COLO829 (cell line): ENCODE measurements at regions not wholly inside any gene's neighbourhood (a gene's known extent, or its start where the extent isn't known, plus 50 kb on each side); places are given as distances from the start of the nearest gene placed in this dataset.

Experiments used
- DNase-seq: peaks from one replicate; pipeline ENCODE4 v3.0.0; 2012; ENCODE audit warnings: low spot score

DNA sequence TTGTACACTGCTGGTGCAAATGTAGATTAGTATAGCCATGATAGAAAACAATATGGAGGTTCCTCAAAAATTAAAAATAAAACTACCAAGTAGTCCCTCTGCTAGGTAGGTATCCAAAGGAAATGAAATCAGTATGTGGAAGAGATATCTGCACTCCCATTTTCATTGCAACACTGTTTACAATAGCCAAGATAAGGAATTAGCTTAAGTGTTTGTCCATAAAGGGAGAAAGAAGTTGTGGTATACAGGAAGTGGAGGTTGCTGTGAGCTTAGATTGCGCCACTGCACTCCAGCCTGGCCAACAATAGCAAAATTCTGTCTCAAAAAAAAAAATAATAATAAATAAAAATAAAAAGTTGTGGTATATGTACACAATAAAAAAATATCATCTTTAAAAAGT is 325.0 kb upstream of the EMCN start:
- no peak for DNase-seq

DNA sequence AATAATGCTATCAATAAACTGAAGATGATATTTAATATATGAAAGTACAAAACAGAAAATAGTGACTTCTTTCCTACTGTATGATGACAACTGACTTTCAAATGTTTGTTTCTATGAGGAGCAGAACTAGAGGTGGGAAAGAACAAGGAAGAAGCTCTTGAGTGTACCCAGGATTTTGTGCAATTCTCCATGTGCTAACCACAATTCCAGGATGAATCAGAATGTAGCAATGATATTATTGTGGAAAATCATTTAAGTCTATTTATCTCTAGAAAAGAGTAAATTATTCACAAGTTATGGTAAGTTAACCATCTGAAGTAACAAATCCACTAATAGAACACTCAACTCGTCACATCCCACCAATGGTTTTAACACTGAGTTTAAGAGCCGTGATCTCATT is 324.1 kb upstream of the EMCN start:
- DNase-seq, result no peak

GRCh38 chr4:100839712-100840111 is 321.9 kb upstream of the EMCN start:
- DNase-seq, result no peak

DNA sequence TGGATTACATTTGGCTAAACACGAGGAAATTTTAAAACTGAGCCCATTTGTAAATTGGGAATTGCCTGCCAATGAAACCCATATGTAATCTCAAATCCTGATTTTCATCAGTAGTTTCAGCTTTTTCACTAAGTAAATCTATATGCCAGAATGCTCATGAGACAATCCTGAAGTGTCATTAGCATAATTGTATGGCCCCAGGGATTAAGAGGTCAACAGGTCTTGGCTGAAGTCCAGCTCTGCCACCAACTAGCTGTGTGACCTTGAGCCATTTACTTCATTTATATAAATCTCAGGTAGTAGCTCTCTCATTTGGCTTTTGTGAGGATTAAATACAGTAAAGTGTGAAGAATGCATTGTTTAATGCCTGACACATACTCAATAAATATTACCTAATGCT is 320.5 kb upstream of the EMCN start:
- no peak for DNase-seq

DNA sequence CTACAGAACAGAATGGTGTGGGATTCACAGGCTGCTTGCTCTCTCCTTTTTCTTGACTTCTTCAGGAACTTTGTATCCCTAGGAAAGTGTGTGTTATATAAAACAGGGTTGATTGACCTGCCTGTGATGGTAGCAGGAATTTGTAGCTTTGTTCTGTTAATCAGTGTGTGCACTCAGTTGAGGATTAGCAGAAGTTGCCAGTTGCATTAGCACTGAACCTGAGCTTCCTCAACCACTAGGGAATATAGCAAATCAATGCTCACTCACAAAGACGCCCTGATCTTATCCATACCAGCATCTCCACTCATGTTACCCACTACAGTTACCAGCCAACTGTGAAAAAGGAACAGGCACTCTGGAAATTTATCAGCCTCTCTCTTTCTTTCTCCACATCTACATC is 319.1 kb upstream of the EMCN start:
- DNase-seq, result no peak

DNA sequence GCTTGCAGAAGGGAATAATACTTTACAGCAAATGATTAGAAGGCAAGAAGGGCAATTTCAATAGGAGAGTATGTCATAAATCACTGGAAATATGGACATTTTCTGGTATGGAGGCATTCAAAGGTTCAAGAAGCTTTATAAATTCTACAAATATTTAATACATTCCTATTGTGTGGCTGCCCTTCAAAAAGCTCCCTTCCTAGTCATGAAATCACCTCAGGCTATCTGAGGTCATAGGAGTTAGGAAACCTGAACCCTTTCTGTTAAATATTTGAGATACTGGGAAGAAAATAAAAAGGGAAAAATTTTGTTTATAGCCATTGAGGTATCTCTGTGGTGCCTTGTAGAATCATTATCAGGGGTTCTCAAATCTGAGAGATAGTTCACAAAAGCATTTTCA is 316.8 kb upstream of the EMCN start:
- no peak for DNase-seq

- DNase-seq, result no peak
Observed at GRCh38 chr4:100833906-100834305, 316.1 kb upstream of the EMCN start.

DNA sequence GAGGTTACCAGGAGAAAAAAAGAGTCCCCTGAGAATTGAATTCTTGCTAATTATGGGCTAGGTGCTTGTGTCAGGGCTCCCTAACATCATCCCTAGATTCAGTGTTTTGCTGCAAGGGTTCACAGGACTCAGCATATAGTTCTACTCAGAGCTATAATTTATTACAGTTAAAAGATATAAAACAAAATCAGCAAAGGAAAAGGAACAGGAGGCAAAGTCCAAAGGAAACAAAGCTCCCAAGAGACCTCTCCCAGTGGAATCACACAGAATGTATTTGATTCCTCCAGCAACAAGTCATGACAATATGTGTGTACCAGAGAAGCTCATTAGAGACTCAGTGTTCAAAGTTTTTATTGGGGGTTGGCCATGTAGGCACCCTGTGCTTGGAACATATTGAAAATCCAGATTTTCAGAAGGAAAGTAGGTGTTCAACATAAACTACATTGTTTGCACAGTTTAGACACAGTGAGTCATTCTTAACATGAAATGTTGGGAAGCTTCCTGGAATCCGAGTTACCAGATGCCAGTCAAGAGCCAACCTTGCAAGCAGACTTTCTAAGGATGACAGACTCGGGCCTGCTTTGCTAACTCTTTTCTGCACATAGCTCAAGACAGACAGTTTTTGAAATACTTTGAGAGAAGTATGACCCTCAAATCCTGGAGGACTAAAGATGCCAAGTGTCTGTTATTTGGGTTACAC is 311.3 kb upstream of the EMCN start:
- no peak for DNase-seq

DNA sequence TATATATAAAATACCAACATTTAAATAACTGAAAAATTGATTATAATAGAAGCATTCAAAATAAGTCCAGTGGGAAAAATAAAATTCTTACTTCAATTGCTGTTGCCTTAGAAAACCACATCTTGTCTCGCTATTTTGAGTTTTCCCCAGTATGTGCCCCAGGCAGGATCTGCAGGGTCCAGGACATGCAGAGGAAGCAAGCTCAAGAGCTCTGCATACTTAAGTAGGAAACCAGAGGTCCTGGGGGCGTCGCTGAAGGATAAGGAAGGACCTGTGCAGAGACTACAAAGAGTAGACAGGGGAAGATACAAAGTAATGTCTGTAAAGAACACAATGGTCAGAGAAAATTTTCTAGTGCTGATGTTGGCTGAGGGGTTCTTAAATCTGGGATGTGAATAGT is 310.5 kb upstream of the EMCN start:
- no peak for DNase-seq

DNA sequence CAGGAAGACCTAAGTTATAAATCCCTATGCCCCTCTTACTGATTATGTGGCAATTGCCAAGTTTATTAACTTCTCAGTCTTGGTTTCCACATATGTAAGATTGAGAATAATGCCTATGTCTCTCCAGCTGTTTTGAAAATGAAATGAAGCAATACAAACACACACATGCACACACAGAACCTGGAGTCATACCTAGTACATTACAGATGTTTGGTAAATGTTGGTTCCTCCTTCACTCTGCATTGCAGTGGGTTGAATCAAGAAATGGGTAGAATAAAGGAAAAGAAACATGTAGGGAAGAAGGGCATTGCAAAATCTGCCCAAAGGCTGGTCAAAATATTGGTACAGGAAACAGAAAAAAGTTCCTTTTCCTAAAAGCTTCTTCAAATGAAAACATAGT is 309.9 kb upstream of the EMCN start:
- no peak for DNase-seq

- DNase-seq, result no peak
Observed at GRCh38 chr4:100826808-100827548, 309.2 kb upstream of the EMCN start.

DNA sequence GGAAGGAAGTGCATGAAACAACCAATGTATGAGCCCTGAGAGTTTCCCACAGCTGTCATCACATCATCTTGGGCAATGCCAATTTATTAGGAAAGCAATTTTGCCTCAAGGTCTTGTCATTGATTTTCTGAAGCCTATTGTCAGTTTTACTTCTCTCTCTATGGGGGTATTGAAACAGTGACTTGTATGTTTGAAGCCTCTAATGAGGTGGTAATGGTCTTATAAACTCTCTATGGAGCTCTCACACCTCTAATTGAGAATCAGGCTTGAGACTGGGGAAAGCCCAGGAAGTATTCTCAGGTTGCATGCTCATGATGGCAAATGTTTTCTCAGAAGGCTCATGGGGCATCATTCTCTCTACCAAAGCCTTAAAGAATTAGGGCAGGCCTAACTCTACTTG is 308.2 kb upstream of the EMCN start:
- DNase-seq, result no peak

DNA sequence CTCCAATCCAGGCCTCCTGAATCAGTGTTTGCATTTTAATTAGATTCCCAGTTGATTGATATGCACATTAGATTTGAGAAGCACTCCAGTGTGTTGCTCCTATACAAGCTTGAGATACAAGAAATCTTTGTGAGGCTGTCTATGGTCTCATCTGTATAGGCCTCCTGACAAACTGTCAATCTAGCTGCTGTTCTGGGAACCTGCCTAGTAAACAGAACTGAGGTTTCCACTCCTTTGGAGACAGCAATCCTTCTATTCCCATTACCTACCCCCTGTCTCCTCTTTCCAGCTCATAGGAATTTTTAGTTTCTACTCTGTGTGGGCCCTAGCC is 306.1 kb upstream of the EMCN start:
- DNase-seq, result no peak

- peak; percentile 80 for DNase-seq
Observed at GRCh38 chr4:100823066-100823992, 305.5 kb upstream of the EMCN start.

GRCh38 chr4:100820249-100820648 is 302.4 kb upstream of the EMCN start:
- DNase-seq, result no peak

DNA sequence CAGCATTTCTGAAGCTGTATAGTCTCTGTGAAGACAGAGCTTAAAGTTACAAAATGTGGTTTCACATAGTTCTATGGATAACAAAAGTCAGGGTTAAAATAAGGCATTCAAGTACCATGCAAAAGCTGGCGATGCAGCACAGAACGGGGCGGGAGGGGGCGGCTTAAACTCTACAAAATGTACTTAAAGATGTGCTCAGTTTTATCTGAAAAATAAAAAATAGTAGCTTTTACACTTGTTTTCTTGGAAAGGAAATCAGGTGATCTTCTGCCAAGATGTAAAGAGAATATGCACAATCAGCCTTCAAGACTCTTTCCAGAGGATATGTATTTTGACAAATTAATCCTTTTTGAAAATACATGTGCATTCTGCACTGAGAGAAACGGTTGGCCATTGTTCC is 301.7 kb upstream of the EMCN start:
- no peak for DNase-seq

- DNase-seq, result no peak
Observed at GRCh38 chr4:100816436-100817045, 298.7 kb upstream of the EMCN start.

- no peak for DNase-seq
Observed at GRCh38 chr4:100811046-100811445, 293.2 kb upstream of the EMCN start.

DNA sequence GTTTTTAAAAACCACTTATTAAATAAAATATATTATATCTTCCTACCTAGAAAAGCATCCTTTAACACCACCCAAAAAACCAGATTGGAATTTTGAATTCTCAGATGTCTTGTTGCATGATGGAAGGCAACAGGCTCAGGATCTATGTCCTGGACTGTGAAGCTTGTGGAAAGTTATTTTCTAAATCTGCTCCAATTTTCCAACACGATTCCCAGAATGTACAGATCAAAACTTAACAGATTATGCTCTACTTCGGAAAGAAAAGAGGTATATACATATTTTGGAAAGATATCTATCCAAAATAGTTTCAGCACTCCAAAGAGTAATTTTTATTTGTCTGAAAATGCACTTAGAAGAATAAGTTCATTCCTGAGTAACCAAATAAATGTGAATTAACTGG is 291.7 kb upstream of the EMCN start:
- DNase-seq, result no peak

- DNase-seq, result no peak
Observed at GRCh38 chr4:100806988-100807387, 289.2 kb upstream of the EMCN start.

- DNase-seq, result no peak
Observed at GRCh38 chr4:100805538-100805937, 287.7 kb upstream of the EMCN start.

- DNase-seq, result no peak
Observed at GRCh38 chr4:100804576-100805360, 286.9 kb upstream of the EMCN start.
